Mesendoderm (in vitro differentiated cells): ENCODE measurements at regions not wholly inside any gene's neighbourhood (a gene's known extent, or its start where the extent isn't known, plus 50 kb on each side); places are given as distances from the start of the nearest gene placed in this dataset.
A peak's percentile ranks its signal among the peaks of the same experiment; 100 is the strongest.
"Not testable (repeated sequence)": the region's sequence is repeated elsewhere in the genome, so short reads cannot be mapped to it uniquely, and the experiment has no call there.

Experiments
- DNase-seq: peaks from one replicate; pipeline ENCODE4 v3.0.0; 2013
- H2AK5ac ChIP-seq: 2 replicates; pipeline ENCODE4 v1.6.1; 2013; ENCODE audit warnings: low read length, inconsistent platforms
- H2BK120ac ChIP-seq: 2 replicates; pipeline ENCODE4 v1.6.1; 2013; ENCODE audit warnings: low read depth, mild to moderate bottlenecking, low read length, moderate library complexity, mixed read lengths
- H2BK15ac ChIP-seq: replicated peaks from 2 replicates; pipeline ENCODE4 v1.6.1; 2013; ENCODE audit warnings: low read depth, mild to moderate bottlenecking, moderate library complexity
- H2BK5ac ChIP-seq: 2 replicates; pipeline ENCODE4 v1.6.1; 2013; ENCODE audit warnings: low read length, inconsistent platforms
- H3K18ac ChIP-seq: 2 replicates; pipeline ENCODE4 v1.6.1; 2013; ENCODE audit warnings: mild to moderate bottlenecking, low read length, mixed read lengths
- H3K23ac ChIP-seq: one replicate; pipeline ENCODE4 v1.6.1; 2013; ENCODE audit warnings: low read length
- H3K27ac ChIP-seq: 2 replicates; pipeline ENCODE4 v1.5.1; 2013; ENCODE audit warnings: low read depth, mild to moderate bottlenecking, inconsistent platforms, low read length, moderate library complexity
- H3K27me3 ChIP-seq: 2 replicates; pipeline ENCODE4 v1.6.1; 2013; ENCODE audit warnings: low read length, control low read depth, mild to moderate bottlenecking, inconsistent platforms; ENCODE audit not compliant: insufficient read depth, poor library complexity
- H3K36me3 ChIP-seq: 2 replicates; pipeline ENCODE4 v1.6.1; 2013; ENCODE audit warnings: low read length, inconsistent platforms; ENCODE audit not compliant: control insufficient read depth, insufficient read depth
- H3K4ac ChIP-seq: one replicate; pipeline ENCODE4 v1.6.1; 2013; ENCODE audit warnings: low read depth, mild to moderate bottlenecking, low read length, moderate library complexity
- H3K4me1 ChIP-seq: 2 replicates; pipeline ENCODE4 v1.6.1; 2013; ENCODE audit warnings: low read depth, low read length, inconsistent platforms; ENCODE audit not compliant: control insufficient read depth
- H3K4me2 ChIP-seq: 2 replicates; pipeline ENCODE4 v1.6.1; 2013; ENCODE audit warnings: low read length
- H3K4me3 ChIP-seq: 2 replicates; pipeline ENCODE4 v1.5.1; 2013; ENCODE audit warnings: mild to moderate bottlenecking, low read length
- H3K56ac ChIP-seq: one replicate; pipeline ENCODE4 v1.6.1; 2013; ENCODE audit warnings: low read length
- H3K79me1 ChIP-seq: 2 replicates; pipeline ENCODE4 v1.6.1; 2013; ENCODE audit warnings: low read length, inconsistent platforms
- H3K79me2 ChIP-seq: 2 replicates; pipeline ENCODE4 v1.6.1; 2013; ENCODE audit warnings: mild to moderate bottlenecking, low read length; ENCODE audit not compliant: control insufficient read depth, insufficient read depth
- H3K9ac ChIP-seq: 2 replicates; pipeline ENCODE4 v1.6.1; 2013; ENCODE audit warnings: low read length, inconsistent platforms
- H4K5ac ChIP-seq: one replicate; pipeline ENCODE4 v1.6.1; 2013; ENCODE audit warnings: low read length
- H4K8ac ChIP-seq: one replicate; pipeline ENCODE4 v1.6.1; 2013; ENCODE audit warnings: low read depth, mild to moderate bottlenecking, control low read depth, low read length, moderate library complexity
- WGBS: extraction: QIAGEN DNeasy Blood & Tissue Kit; methylation state at CpG from one replicate; pipeline ENCODE4 v1.1.7; 2013; ENCODE audit warnings: low lambda C conversion rate, missing lambda C conversion rate; ENCODE audit not compliant: insufficient coverage; ENCODE audit errors: extremely low coverage; 5-methylcytosine and 5-hydroxymethylcytosine counted together

DNA sequence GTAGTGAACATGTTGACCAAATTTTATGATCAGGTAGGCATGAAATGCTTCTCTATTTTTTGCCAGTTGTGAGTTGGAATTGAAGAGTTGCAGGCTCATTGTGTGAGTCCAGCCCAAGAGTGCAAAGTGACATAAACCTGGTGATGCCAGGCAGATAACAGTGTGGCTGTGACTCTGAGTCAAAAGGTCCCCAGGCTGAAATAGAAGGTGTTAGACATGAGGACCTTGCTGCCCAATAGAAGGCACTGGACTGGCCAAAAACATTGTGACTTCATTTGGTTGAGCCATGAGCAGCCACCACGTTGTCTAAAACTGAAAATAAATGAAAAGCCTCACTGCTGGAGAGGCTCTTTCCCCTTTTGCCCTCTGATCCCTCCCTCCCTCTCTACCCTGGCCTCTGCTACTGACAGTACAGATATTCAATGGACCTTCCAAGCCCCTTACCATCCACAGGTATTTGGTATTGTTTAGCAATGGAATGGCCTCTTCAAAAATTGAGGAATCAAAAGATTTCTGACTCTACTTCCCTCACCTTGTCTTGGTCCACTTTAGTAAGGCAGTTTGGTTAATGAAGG is 67.8 kb upstream of the ABCD3 start:
- H3K4me1 ChIP-seq = no peaks in the 10 kb centered on the region
- no peak overlapping the region for H4K5ac ChIP-seq
- no peak overlapping the region for H3K9ac ChIP-seq
- H3K4ac ChIP-seq = no peak overlapping the region
- no peak overlapping the region for H2BK120ac ChIP-seq
- no peak overlapping the region for H2BK15ac ChIP-seq
- no peak overlapping the region for H2AK5ac ChIP-seq
- H4K8ac ChIP-seq = no peak overlapping the region
- no peak overlapping the region for H2BK5ac ChIP-seq
- H3K79me1 ChIP-seq = no peaks in the 10 kb centered on the region
- H3K18ac ChIP-seq = no peak overlapping the region
- no peak overlapping the region for H3K4me2 ChIP-seq
- whole genome bisulfite sequencing = no CpG with 5 or more reads among the region's 1 CpG
- H3K56ac ChIP-seq = no peak overlapping the region
- no peak overlapping the region for H3K27ac ChIP-seq
- no peaks in the 10 kb centered on the region for H3K36me3 ChIP-seq
- no peak for DNase-seq
- no peak overlapping the region for H3K23ac ChIP-seq
- no peaks in the 10 kb centered on the region for H3K27me3 ChIP-seq
- H3K4me3 ChIP-seq = no peak overlapping the region
- H3K79me2 ChIP-seq = no peaks in the 10 kb centered on the region

DNA sequence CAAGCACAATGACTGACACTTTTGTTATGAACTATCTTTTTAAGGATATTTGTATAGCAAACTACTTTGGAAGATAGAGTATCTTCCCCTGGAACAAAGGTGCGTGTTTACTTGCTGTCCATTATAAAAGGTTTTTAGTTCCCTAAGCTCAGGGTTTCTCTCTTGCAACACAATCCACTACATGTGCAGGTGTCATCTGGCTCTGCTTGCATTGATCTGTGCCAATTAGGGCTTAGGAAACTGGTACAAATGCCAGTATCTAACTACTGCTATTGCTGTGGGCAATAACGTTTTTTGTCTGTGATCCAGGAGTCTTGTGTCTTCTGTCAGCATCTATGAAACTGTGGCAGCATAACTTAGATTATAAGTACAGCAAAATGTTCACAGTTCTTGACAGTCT is 68.3 kb upstream of the ABCD3 start:
- Histone ChIP-seq H3K27me3 (no peaks in the 10 kb centered on the region), H3K9ac (no peak overlapping the region), H3K56ac (no peak overlapping the region), H4K5ac (no peak overlapping the region), H4K8ac (no peak overlapping the region), H3K4me3 (no peak overlapping the region), H3K79me2 (no peaks in the 10 kb centered on the region), H3K4ac (no peak overlapping the region), H3K4me2 (no peak overlapping the region), H3K4me1 (no peaks in the 10 kb centered on the region), H3K23ac (no peak overlapping the region), H2BK15ac (no peak overlapping the region), H3K18ac (no peak overlapping the region), H2AK5ac (no peak overlapping the region), H3K36me3 (no peaks in the 10 kb centered on the region), H3K27ac (no peak overlapping the region), H3K79me1 (no peaks in the 10 kb centered on the region), H2BK5ac (no peak overlapping the region), H2BK120ac (no peak overlapping the region)
- no CpG with 5 or more reads among the region's 2 CpGs for WGBS
- DNase-seq = no peak

DNA sequence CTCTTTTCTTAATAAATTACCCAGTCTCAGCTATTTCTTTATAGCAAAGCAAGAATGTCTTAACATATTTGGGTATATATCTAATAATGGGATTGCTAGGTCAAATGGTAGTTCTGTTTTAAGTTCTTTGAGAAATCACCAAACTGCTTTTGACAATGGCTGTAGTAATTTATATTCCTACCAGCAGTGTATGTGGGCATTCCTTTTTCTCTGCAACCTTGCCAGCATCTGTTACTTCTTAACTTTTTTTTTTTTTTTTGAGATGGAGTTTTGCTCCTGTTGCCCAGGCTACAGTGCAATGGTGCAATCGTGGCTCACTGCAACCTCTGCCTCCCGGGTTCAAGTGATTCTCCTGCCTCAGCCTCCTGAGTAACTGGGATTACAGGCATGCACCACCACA is 69.8 kb upstream of the ABCD3 start:
- H3K36me3 ChIP-seq, H3K56ac ChIP-seq, H3K4me3 ChIP-seq, H2BK120ac ChIP-seq, H4K5ac ChIP-seq, H4K8ac ChIP-seq, H3K18ac ChIP-seq, H2AK5ac ChIP-seq, H3K9ac ChIP-seq, H3K4ac ChIP-seq, H3K79me2 ChIP-seq, H2BK5ac ChIP-seq, H3K23ac ChIP-seq, H2BK15ac ChIP-seq, H3K4me2 ChIP-seq, DNase-seq, H3K27me3 ChIP-seq, H3K4me1 ChIP-seq, H3K79me1 ChIP-seq, H3K27ac ChIP-seq: not testable (repeated sequence)
- no CpG with 5 or more reads among the region's 2 CpGs for WGBS

DNA sequence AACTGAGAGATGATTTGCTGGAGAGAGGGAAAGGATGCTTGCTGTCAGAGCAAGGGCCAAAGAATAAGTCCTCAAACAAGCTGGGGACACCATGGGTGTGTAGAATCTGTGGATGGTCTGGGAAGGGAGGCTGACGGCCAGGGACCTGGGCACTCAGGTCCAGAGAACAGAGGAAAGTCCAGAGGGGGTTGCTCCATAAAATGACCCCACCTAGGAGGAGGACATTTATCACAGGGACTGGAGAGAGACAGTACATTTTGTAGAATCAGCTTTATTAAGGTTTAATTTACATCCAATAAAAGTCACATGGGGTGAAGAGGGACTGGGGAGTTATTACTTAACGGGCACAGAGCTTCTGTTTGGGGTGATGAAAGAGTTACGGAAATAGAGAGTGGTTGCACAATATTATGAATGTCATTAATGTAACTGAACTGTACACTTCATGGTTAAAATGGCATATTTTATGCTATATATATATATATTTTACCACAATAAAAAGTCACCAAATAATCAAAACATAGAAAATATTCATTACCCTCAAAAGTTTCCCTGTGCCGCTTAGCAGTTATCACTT is 73.0 kb upstream of the ABCD3 start:
- Histone ChIP-seq H3K27me3 (no peaks in the 10 kb centered on the region), H2AK5ac (no peak overlapping the region), H2BK5ac (no peak overlapping the region), H3K4ac (no peak overlapping the region), H4K5ac (no peak overlapping the region), H4K8ac (no peak overlapping the region), H3K56ac (no peak overlapping the region), H3K4me3 (no peak overlapping the region), H3K9ac (no peak overlapping the region), H2BK120ac (no peak overlapping the region), H3K79me2 (no peaks in the 10 kb centered on the region), H3K4me2 (no peak overlapping the region), H3K18ac (no peak overlapping the region), H3K36me3 (no peaks in the 10 kb centered on the region), H3K79me1 (no peaks in the 10 kb centered on the region), H2BK15ac (no peak overlapping the region), H3K4me1 (peaks cover 10% of the 10 kb centered on the region), H3K27ac (no peak overlapping the region), H3K23ac (no peak overlapping the region)
- no peak for DNase-seq
- no CpG with 5 or more reads among the region's 4 CpGs for WGBS

DNA sequence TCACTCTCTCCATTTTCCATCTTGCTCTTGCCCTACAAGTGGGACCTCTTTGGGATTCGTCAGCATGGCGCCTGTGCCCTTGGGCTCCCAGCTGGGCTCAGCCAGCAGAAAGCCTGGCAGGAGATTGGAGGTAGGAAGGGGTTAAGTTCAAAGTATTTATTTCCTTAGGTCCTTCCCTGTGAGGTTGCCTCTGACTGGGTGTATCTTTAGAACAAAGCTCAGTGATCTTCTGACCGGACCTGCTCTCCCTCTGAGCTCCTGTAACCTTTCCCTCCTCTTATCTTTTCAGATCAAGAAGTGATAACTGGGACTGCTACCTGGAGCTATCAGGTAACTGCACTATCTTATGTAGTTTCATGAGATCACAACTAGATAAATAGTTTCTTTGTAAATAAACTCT is 75.8 kb upstream of the ABCD3 start:
- WGBS = no CpG with 5 or more reads among the region's 3 CpGs
- H3K79me1 ChIP-seq = no peaks in the 10 kb centered on the region
- no peaks in the 10 kb centered on the region for H3K36me3 ChIP-seq
- H3K4me1 ChIP-seq = peaks cover 12% of the 10 kb centered on the region
- H3K79me2 ChIP-seq = no peaks in the 10 kb centered on the region
- H2BK120ac ChIP-seq = no peak overlapping the region
- H3K23ac ChIP-seq = no peak overlapping the region
- no peak overlapping the region for H2BK15ac ChIP-seq
- H2BK5ac ChIP-seq = peak overlapping the region; percentile 29
- no peak overlapping the region for H2AK5ac ChIP-seq
- H4K5ac ChIP-seq = no peak overlapping the region
- H3K4ac ChIP-seq = no peak overlapping the region
- H3K56ac ChIP-seq = no peak overlapping the region
- no peak overlapping the region for H3K4me2 ChIP-seq
- H3K27ac ChIP-seq = no peak overlapping the region
- no peak overlapping the region for H3K18ac ChIP-seq
- H3K4me3 ChIP-seq = no peak overlapping the region
- H4K8ac ChIP-seq = no peak overlapping the region
- H3K9ac ChIP-seq = no peak overlapping the region
- peak; percentile 65 for DNase-seq
- no peaks in the 10 kb centered on the region for H3K27me3 ChIP-seq
